ENCODE measurements at regions not wholly inside any gene's neighbourhood (a gene's known extent, or its start where the extent isn't known, plus 50 kb on each side); places are given as distances from the start of the nearest gene placed in this dataset.

- H3K4me3 ChIP-seq (ENCODE audit: low read depth, poor library complexity, severe bottlenecking): no peak overlapping the region
- WGBS, 2 donors: 77 to 78% methylated on average over 24 of the region's 24 CpGs
- no peak for TF ChIP-seq POLR2A (IDR thresholded peaks at IDR 0.05)
- TF ChIP-seq CTCF (IDR thresholded peaks at IDR 0.05): no peak
- intact Hi-C loops (cut with DNase I; ENCODE audit: low total_unique reads): no loop called here
- DNase-seq (ENCODE audit: low spot score in 2 of 2): no peak
Measured at GRCh38 chr10:121681997-121682687, 83.9 kb upstream of the FGFR2 start.

- intact Hi-C loops (cut with DNase I; ENCODE audit: low total_unique reads): no loop called here
- no peak for DNase-seq (ENCODE audit: low spot score in 2 of 2)
- TF ChIP-seq POLR2A (IDR thresholded peaks at IDR 0.05) (no peak), CTCF (IDR thresholded peaks at IDR 0.05) (no peak)
- 42 to 45% methylated on average over 9 of the region's 9 CpGs for WGBS, 2 donors
- H3K4me3 ChIP-seq (ENCODE audit: low read depth, poor library complexity, severe bottlenecking): no peak overlapping the region
Measured at GRCh38 chr10:121680879-121681655, 82.8 kb upstream of the FGFR2 start.

GRCh38 chr10:121679916-121680315 is 81.7 kb upstream of the FGFR2 start:
- intact Hi-C loops (cut with DNase I; ENCODE audit: low total_unique reads): no loop called here
- 76 to 85% methylated on average over 4 of the region's 4 CpGs for WGBS, 2 donors
- no peak for DNase-seq (ENCODE audit: low spot score in 2 of 2)

GRCh38 chr10:121678631-121679174 is 80.5 kb upstream of the FGFR2 start:
- 93 to 98% methylated on average over 2 of the region's 2 CpGs for WGBS, 2 donors
- H3K4me3 ChIP-seq (ENCODE audit: low read depth, poor library complexity, severe bottlenecking): no peak overlapping the region
- DNase-seq (ENCODE audit: low spot score in 2 of 2): no peak
- TF ChIP-seq POLR2A (IDR thresholded peaks at IDR 0.05) (no peak), CTCF (IDR thresholded peaks at IDR 0.05) (no peak)
- intact Hi-C loops (cut with DNase I; ENCODE audit: low total_unique reads): no loop called here

More at GRCh38 chr10:121679916-121680315, 81.7 kb upstream of the FGFR2 start:
- no peak for TF ChIP-seq CTCF (IDR thresholded peaks at IDR 0.05)
- no peak for TF ChIP-seq POLR2A (IDR thresholded peaks at IDR 0.05)
- no peak overlapping the region for H3K4me3 ChIP-seq (ENCODE audit: low read depth, poor library complexity, severe bottlenecking)

- intact Hi-C loops (cut with DNase I; ENCODE audit: low total_unique reads): no loop called here
- no peak for DNase-seq (ENCODE audit: low spot score in 2 of 2)
- no peak overlapping the region for H3K4me3 ChIP-seq (ENCODE audit: low read depth, poor library complexity, severe bottlenecking)
- TF ChIP-seq POLR2A (IDR thresholded peaks at IDR 0.05) (no peak), CTCF (IDR thresholded peaks at IDR 0.05) (no peak)
Measured at GRCh38 chr10:121677880-121678279, 79.6 kb upstream of the FGFR2 start.

Measured in lower leg skin (tissue), 4 donors.